Stimulated activated naive CD8-positive, alpha-beta T cell treated with anti-CD3 and anti-CD28 coated beads, Interleukin-15, Interleukin-2, amounts not matched to agents 100 U/mL and 50 U/mL, for 24 hours (primary cell): ENCODE measurements at regions not wholly inside any gene's neighbourhood (a gene's known extent, or its start where the extent isn't known, plus 50 kb on each side); places are given as distances from the start of the nearest gene placed in this dataset.
"Not testable (repeated sequence)": the region's sequence is repeated elsewhere in the genome, so short reads cannot be mapped to it uniquely, and the experiment has no call there.

ENCODE experiments used
- ATAC-seq: fragments of 150-1000 bp; cut with Tn5 transposase; one replicate; pipeline ENCODE4 v1.10.0; 2021
- DNase-seq: peaks from one replicate; pipeline ENCODE4 v3.0.0; 2021

DNA sequence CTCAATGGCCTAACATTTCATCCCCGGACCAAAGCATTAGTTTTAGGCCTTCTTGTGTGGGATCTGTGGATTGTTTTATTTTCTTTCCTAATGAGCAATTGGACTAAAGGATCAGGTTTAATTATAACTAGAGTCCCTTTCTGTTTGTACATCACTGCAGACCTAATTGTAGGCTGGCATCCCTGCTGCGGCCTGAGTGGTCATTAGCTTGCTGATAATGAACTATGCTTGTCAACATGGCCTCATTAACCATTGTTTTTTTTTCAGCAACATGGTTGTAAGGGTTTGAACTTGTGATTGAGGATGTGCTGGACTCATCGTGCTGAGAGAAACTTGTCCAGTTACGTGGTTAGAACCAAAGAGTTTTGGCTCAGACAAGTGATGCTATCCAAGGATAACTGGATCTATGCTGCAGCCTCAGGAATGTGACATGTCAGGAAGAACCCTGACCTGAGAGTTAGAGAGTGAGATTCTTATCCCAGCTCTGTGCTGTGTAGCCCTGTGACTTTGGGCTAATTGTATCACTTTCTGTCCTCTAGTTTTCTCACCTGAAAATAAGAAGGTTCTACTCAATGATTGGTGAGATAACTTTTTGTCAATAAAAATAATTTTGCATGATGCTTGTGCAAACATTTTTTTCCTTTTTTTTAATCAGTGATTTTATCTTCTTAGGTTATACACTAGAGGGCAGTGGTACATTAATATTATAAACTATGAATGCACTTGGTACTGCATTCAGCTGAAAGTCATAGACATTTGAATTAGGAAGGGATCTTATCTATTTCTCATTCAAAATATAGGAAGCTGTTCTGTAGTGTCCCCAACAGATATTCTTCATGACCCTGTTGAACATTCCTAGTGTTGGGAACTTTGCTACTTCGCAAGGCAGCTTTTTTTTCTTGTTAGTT, 140.9 kb downstream of the RNF144B start:
- no peak for ATAC-seq

DNA sequence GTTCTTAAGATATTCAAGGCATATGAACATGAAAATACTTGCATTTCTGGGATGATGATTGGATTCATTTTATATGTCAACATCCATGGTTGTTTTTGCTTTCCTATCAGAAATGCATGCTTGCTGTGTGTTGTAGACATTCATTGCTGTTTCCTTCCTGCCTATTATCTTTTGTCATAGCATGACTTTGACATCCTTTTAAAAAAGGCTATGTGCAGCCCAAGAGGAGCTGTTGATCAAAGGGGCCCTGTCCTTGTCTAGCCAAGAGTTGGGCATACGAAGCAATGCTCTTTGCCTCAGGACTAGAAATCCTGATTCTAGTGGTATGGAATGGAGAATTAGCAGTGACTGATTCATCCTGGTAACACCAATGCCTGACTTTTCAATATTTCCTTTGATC, 143.1 kb downstream of the RNF144B start:
- ATAC-seq (no peak), DNase-seq (no peak)

More for the DNA sequence above, 140.9 kb downstream of the RNF144B start:
- DNase-seq, result no peak

DNA sequence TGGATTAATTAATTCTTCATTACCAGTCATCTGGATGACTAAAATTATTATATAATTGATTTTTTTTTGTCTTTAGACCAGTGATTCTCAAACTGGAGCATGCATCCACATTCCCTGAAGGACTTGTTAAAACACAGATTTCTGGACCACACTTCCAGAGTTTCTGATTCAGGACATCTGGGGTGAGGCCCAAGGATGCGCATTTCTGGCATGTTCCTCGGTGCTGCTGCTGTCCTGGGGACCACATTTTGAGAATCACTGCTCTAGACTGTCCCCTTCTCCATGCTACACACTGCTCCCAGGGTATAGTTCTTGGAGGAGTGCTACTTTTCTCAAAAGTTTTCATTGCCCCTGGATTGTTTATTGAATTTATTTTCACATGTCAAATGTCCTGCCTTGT, 145.0 kb downstream of the RNF144B start:
- ATAC-seq, result no peak
- no peak for DNase-seq

DNA sequence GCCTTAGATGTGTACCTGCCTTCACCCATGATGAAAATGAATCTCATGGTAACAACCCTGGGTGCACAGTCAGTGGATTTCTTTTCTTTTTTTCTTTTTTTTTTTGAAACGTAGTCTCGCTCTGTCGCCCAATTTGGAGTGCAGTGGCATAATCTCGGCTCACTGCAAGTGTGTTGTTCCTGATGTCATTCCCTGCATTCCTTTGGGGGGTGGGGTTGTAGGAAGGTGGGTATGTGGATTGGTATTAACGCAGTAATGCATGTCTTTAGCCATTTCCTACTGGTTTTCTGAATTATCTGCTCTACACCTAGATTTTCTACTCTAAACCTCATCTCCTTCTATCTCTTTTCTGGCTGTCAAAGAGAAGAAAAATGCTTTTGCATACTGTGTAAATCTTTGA, 146.6 kb downstream of the RNF144B start:
- ATAC-seq, result no peak
- no peak for DNase-seq

DNA sequence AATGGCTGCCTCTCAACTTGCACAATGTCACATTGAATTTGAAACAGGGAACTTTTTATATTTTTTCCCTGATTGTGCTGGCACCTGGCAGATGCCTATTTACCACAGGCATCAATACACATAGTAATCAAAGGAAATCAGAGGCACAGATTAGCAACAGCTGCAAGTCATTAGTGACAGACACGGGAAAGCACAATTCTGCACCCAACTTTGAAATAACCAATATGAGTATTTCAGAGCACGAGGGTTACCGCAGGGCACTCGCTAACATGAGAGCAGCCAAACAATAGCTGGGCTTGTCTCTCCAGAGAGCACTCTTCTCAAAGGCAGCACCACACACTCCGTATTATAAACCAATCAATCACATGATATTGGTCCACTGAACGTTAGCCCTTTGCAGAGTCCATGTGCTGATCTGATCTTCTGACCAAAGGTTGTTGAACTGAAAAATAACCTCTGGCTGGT, 149.5 kb downstream of the RNF144B start:
- ATAC-seq, result no peak
- DNase-seq, result no peak

DNA sequence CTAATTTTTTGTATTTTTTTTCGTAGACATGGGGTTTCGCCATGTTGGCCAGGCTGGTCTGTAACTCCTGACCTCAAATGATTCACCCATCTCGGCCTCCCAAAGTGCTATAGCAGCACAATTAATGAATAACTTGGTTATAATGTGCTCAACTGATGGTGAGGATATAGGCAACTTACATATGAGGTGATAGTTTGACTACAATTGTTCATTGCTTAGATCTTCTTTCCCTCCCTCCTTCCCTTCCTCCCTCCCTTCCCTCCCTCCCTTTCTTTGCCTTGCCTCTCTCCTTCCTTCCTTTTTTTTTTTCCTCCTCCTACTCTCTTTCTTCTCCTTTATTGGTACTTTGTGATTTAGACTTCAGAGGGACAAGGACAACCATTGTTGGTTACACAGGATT, 151.2 kb downstream of the RNF144B start:
- no peak for DNase-seq
- ATAC-seq, result no peak

DNA sequence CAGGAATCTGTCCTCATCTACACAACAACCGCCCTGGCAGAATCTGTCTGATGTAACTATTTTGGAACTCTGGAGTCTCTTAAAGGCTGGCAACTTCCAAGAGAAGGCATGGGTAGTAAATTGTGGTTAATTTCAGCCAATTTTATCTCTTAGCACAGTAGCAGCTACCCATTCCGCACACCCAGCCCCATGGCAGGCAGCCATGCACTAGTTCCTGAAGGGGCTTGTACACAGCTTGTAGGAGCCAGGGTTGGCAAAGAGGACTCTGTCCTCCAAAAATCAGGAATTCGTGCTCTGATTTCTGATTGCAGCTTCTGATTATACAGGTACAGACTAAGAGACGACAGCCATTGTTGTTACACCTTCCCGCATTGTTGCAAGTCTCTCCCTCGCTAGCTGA, 155.9 kb downstream of the RNF144B start:
- ATAC-seq, result no peak
- DNase-seq, result no peak

DNA sequence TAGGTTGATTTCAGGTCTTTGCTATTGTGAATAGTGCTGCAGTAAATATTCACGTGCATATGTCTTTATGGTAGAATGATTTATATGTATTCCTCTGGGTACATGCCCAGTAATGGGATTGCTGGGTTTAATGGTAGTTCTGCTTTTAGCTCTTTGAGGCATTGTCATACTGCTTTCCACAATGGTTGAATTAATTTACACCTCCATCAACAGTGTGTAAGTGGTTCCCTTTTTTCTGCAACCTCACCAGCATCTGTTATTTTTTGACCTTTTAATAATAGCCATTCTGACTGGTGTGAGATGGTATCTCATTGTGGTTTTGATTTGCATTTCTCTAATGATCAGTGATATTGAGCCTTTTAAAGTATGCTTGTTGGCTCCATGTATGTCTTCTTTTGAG, 158.0 kb downstream of the RNF144B start:
- not testable (repeated sequence) for ATAC-seq, DNase-seq

DNA sequence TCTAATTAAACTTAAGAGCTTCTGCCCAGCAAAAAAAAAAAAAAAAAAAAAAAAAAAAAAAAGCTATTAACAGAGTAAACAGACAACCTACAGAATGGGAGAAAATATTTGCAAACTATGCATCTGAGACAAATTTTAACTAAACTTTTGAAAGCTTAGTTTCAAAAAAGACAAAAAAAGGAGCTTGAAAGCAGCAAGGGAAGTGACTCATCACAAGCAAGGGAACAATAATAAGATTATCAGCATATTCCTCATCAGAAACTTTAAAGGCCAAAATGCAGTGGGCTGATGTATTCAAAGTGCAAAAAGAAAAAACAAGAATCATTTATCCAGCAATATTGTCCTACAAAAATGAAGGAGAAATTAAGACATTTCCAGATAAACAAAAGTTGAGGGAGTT, 158.6 kb downstream of the RNF144B start:
- DNase-seq, result no peak
- no peak for ATAC-seq

DNA sequence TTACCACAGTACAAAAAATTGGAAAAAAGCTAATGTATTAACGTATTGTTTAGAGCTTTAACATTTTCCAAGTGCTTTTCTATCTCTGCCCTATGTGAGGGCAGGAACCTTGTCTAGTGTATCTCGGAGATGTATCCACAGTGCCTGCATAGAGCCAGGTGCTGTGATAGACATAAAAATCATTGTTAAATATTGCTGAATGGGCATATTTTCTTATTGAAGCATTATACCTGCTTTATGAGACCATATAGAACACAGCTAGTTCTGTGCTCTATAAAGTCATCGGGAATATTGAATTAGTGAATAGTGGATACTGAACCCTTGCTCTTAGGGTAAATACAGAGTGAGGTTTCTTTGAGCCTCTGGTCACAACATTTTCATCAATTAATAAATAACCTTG, 163.0 kb downstream of the RNF144B start:
- DNase-seq (no peak), ATAC-seq (no peak)

DNA sequence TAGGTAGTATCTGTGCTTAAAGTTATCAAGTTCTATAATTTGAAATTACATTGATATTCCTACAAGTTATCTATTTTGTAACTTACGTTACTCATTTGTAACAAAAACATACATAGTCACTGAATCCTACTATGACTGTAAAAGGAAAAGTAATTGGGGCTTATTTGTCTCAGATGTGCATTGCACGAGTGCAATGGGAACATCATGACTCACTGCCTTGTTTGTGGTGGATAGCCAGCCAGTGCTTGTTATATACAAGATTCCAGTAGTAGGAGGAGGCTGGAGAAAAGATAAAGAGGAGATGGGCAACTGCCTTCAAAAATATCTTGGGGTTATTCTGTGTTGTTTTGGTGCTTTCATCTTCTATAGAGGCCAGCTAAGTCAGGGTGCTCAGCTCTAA, 164.1 kb downstream of the RNF144B start:
- DNase-seq, result no peak
- ATAC-seq, result no peak

DNA sequence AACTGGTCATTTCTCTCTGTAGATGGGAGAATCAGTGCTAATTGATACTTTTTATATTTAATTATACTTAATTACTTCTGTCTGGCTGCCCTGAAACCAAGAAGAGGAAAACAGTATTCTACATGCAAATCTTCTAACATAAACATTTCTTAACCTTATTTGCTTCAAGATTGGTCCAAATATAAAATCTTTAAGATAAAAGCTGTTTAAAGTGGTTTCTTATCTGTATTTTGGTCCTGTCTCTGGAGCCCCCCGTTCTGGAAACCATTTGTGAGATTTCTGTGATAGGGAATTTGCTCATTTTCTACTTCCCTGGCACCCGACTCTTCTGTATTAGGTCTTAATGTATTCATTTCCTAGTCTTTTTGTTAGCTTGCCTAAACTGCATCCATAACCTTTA, 168.6 kb downstream of the RNF144B start:
- DNase-seq (no peak), ATAC-seq (no peak)

DNA sequence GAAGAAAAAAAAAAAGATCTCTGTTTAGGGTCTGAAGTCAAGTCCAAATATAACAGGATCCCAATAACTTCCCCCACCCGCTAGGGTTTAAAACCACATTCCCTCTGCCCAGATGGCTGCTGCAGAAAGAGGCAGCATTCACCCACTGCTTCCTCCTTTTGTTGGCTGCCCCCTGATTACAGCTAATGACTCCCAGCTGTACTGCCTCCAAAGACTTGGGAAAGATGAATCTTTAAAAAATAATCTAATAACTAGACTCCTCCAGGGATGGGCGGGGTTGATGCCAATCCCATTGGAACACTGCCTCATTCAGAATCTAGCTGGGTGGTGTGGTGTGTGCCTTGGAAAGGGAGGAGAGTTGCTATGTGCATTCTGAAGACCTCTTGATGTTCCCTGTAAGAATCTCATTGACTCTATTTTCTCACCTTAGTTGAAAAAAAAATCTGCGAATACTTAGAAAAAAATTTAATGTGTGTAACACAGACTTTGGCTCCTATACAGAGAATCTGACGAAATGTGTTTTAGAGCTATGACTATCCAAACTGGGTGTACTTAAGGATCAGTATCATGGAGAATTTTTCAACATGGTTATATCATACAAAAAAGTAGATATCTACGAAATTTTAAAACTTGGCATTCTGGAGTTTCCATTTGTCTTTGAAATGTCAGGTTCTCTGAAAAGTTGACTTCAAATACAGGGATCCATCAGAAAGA, 174.0 kb downstream of the RNF144B start:
- no peak for DNase-seq
- ATAC-seq, result no peak

DNA sequence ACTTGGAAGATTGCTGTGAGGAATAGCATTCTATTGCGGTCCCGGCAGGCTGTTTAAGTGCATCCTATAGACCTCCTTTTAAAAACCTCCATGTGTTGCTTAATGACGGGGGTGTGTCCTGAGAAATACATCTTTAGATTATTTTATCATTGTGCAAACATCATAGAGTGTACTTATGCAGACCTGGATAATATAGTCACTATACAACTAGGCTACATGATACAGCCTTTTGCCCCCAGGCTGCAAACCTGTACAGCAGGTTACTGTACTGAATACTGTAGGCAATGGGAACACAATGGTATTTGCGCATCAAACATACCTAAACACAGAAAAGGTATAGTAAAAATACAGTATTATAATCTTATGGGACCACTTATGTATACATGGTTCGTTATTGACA, 175.6 kb downstream of the RNF144B start:
- DNase-seq, result no peak

DNA sequence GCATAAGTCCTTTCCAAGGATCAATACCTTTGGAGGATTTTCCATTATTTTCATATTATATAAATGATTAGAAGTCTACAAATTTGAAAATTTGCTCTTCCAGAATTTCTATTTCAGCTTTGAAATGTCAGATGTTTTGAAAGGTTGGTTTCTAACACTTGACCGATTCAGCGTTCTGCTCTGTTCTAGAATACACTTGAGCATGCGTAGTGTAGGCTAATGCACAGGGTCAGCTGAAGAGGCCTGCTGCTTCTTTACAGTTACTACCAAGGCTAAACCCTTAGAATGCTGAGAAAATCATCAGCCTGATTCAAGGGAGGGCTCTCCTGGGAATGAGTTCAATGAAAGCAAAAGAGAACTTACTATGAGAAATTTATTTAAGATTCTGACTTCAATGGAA, 177.6 kb downstream of the RNF144B start:
- no peak for DNase-seq
- ATAC-seq, result no peak

More for the DNA sequence above, 175.6 kb downstream of the RNF144B start:
- no peak for ATAC-seq

DNA sequence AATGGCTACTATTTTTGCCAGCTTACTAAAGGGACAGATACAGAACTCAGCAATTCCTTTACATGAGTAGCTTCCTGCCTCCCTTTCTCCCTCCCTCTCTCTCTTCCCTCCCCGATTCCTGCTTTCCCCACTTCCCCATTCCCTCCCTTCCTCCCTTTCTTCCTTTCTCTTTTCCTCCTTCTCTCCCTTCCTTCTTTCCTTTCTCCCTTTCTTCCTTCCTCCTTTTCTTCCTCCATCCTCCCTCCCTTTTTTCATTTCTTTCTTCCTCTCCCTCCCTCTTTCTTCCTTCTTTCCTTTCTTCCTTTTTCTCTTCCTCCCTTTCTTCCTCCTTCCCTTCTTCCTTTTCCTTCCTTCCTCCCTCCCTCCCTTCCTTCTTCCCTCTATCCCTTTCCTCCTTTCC, 178.1 kb downstream of the RNF144B start:
- DNase-seq, result no peak
- ATAC-seq, result no peak

DNA sequence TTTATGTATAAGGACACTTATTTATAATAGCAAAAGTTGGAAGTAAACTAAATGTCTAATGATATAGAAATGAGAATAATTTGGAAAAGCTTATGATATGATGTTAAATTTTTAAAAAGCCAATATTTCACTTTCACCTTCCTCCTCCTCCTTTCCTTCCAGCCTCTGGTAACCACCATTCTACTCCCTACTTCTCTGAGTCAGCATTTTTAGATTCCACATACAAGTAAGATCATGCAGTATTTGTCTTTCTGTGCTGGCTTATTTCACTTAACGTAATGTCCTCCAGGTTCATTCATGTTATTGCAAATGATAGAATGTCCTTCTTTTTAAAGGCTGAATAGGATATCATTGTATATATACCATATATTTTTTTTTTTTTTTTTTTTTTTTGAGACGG, 180.2 kb downstream of the RNF144B start:
- DNase-seq (no peak), ATAC-seq (no peak)

DNA sequence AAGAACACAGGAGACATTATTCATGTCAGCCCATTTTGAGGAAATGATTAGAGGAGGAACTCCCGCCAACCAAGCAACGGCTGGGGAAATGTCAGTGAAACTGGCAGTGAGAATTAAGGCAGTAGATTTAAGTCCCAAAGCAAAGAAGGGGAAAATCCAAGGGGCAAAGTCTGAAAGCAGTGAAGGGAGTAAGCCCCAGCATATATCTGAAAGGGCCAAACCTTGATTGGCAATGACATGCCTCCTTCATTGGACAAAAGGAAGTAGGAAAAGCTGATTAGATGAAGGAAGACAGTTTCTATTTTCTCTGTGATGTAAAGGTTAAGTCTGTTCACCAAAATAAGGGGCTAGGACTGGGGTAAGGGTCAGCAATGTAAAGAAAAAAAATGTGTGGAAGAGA, 190.3 kb downstream of the RNF144B start:
- no peak for ATAC-seq

DNA sequence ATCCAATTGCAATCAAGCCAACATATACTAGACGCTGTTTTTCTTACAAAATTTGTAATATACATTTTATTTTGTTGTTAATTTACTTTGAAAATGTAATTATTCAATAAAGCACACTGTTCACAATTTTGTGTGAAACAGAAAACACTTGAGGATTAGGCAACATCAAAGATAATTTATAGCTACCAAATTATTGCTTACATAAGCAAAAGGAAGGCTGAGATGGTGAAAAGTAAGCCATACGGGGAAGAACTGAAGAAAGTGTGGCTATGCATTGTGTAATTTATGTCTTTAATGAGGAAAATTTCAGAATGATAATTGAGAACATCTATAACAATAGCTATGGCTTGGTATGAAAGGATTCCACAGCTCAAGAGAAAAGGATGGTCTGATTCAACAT, 192.0 kb downstream of the RNF144B start:
- no peak for ATAC-seq

More for the DNA sequence above, 190.3 kb downstream of the RNF144B start:
- no peak for DNase-seq

DNA sequence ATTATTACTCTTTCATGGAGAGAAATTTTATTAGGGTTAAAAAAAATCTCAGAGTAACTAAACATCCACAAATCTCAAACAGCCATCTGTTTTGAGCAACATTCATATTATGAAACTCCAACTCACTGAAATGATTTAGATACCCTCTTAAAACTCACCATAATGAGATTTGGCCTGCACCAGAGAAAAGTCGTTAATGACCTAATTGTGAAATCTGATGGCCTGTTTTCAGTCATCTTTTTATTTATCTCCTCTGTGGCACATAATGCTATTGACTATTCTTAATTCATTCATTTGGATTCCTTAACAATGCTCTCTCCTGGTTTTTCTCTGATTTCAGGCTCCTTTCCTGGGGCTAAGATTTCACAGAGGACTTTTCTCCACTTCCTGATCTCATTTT, 192.7 kb downstream of the RNF144B start:
- ATAC-seq, result no peak
- no peak for DNase-seq

More for the DNA sequence above, 192.0 kb downstream of the RNF144B start:
- DNase-seq, result no peak

DNA sequence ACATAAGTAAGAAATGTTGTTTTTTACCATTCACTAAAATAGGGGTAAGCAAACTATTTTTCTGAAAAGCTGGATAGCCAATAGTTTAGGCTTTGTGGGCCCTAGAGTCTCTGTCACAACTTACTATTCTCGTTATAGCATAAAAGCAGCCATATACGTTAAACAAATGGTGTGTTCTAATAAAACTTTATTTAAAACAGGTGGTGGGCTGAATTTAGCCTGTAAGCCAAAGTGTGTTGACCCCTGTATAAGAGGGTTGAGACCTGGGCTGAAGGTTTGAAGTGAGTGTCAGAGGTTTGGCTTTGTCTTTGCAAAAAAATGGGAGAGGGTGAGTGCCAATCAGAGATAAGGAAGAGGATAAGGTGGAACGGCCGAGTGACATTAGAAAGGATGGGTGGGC, 197.2 kb downstream of the RNF144B start:
- ATAC-seq, result no peak

DNA sequence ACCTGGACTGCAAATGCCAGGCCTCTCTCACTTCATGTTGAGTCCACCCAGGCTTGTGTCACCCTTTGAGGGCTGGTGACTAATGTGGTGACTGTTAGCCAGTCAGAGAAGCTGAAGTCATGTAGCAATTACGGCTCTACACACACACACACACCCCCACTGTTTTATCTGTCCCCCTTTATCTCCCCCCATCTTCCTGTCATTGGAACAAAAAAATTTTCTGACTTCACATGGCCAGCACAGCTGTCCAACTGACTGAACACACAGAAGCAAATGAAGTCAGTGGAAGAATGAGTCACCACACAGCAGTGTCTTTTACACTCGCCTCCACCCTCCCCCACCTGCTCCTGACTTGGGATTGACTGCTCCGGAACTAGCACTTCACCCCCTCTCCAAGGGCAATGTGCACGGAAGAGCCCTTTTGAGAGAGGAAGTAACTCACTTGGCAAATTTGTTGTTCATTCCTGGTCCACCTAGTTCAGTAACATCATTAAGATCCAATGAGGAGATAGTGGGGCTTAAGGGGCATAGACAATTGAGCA, 198.0 kb downstream of the RNF144B start:
- DNase-seq (no peak), ATAC-seq (no peak)

More for the DNA sequence above, 197.2 kb downstream of the RNF144B start:
- no peak for DNase-seq

DNA sequence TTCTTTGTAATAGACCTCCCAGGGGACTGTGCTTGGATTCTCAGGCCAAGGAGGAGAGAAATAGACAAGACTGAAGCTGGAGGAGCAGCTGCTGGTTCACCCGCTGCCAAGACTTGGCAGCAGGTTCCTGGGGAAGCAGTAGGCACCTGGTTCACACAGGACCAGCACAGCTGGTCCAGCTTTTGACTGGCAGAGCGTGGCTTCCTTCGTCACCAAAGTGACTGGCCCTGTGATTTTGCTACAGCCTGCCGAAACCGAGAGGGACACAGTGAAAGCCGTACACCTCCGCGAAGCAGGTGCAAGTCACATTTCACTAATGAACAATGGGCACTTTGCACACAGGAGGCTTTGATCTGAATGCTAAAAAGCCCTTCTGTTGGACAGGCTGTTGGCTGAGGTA, 199.0 kb downstream of the RNF144B start:
- DNase-seq (no peak), ATAC-seq (no peak)
